Fibroblast of lung (primary cell): ENCODE measurements at regions not wholly inside any gene's neighbourhood (a gene's known extent, or its start where the extent isn't known, plus 50 kb on each side); places are given as distances from the start of the nearest gene placed in this dataset.

ENCODE experiments used
- DNase-seq, 2 donors: peaks; one replicate each; pipeline versions ENCODE4 v3.0.0 to v3.0.0-alpha.2; 2010; ENCODE audit warnings: low read depth in 2 of 2
- H2AFZ ChIP-seq: 2 replicates; pipeline ENCODE4 v1.5.1; 2012; ENCODE audit warnings: low read length, control low read depth, inconsistent platforms
- H3K27ac ChIP-seq: 2 replicates; pipeline ENCODE4 v1.5.1; 2011; ENCODE audit warnings: low read length, control low read depth; ENCODE audit not compliant: insufficient read depth
- H3K27me3 ChIP-seq: 2 replicates; pipeline ENCODE4 v1.5.1; 2011; ENCODE audit warnings: mild to moderate bottlenecking, low read length; ENCODE audit not compliant: control insufficient read depth, insufficient read depth
- H3K36me3 ChIP-seq: 2 replicates; pipeline ENCODE4 v1.5.1; 2011; ENCODE audit warnings: low read length; ENCODE audit not compliant: control insufficient read depth, insufficient read depth
- H3K4me1 ChIP-seq: 2 replicates; pipeline ENCODE4 v1.5.1; 2011; ENCODE audit warnings: low read length; ENCODE audit not compliant: control insufficient read depth, insufficient read depth; ENCODE audit errors: extremely low read depth
- H3K4me2 ChIP-seq: 2 replicates; pipeline ENCODE4 v1.5.1; 2011; ENCODE audit warnings: low read length, control low read depth; ENCODE audit not compliant: insufficient read depth; ENCODE audit errors: extremely low read depth
- H3K4me3 ChIP-seq, 4 experiments: fragments of 200-600 bp in 1 of 4; sonication (generic) in 1 of 4; replicated peaks in 1 of 4; 2 replicates each; pipeline ENCODE4 v1.5.1; 2011 to 2016; ENCODE audit warnings: low read length in 4 of 4, low read depth in 3 of 4, mild to moderate bottlenecking in 3 of 4, control low read depth in 2 of 4, inconsistent platforms in 1 of 4, mixed read lengths in 1 of 4; ENCODE audit not compliant: insufficient read depth in 1 of 4; ENCODE audit errors: control extremely low read depth in 1 of 4
- H3K79me2 ChIP-seq: 2 replicates; pipeline ENCODE4 v1.5.1; 2012; ENCODE audit warnings: mild to moderate bottlenecking, low read length, inconsistent platforms; ENCODE audit not compliant: control insufficient read depth, insufficient read depth
- H3K9ac ChIP-seq: 2 replicates; pipeline ENCODE4 v1.5.1; 2011; ENCODE audit warnings: mild to moderate bottlenecking, low read length, control low read depth; ENCODE audit not compliant: insufficient read depth
- H3K9me3 ChIP-seq: 2 replicates; pipeline ENCODE4 v1.5.1; 2012; ENCODE audit warnings: low read depth, low read length; ENCODE audit not compliant: control insufficient read depth, insufficient read depth
- H4K20me1 ChIP-seq: 2 replicates; pipeline ENCODE4 v1.5.1; 2011; ENCODE audit warnings: low read length; ENCODE audit not compliant: control insufficient read depth, insufficient read depth; ENCODE audit errors: extremely low read depth
- CTCF ChIP-seq, 2 donors: IDR thresholded peaks in 1 of 2; conservative IDR thresholded peaks in 1 of 2; 1 replicate in 1 of 2; 2 replicates in 1 of 2; pipeline ENCODE4 v1.5.1; 2011 to 2012; ENCODE audit warnings: low read length in 2 of 2, control low read depth in 1 of 2, inconsistent platforms in 1 of 2, low read depth in 1 of 2, mild to moderate bottlenecking in 1 of 2
- EZH2 ChIP-seq: IDR thresholded peaks from 2 replicates; pipeline ENCODE4 v1.5.1; 2012; ENCODE audit warnings: low read length, control low read depth, mild to moderate bottlenecking; ENCODE audit errors: missing control alignments

DNA sequence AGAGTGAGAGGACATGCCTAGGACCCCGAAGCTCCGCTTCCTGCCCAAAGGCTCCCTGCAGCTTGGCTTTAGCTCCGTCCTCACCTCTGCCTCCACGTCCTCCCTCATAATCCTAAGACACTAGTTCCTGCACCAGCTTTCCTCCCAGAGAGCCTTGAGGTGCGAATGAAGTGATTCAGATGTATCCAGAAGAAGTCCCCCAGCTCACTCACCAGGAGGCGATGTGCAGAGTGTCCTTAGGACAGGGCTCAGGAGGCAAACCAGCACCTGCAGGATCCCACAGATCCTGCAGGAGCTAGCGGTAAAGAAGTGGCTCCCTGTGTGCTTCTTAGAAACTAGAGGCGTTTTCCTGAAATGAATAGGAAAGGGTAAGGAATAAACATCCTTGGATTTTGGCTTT is 109.7 kb downstream of the HSPH1 start:
- TF ChIP-seq EZH2 (no peak), CTCF (conservative IDR thresholded peaks at IDR 0.05 in 1 of 2, IDR thresholded peaks at IDR 0.05 in 1 of 2; ENCODE audit: low read depth in 1 of 2, low read length in 2 of 2) (peak in 1 of 2 donors; percentile 9)
- Histone ChIP-seq H3K4me1 (peaks cover 5% of the 10 kb centered on the region), H3K79me2 (no peaks in the 10 kb centered on the region), H2AFZ (no peak overlapping the region), H3K9me3 (no peaks in the 10 kb centered on the region), H3K4me3 (no peak overlapping the region), H3K27me3 (no peaks in the 10 kb centered on the region), H3K4me2 (no peak overlapping the region), H4K20me1 (no peaks in the 10 kb centered on the region), H3K27ac (no peak overlapping the region), H3K36me3 (no peaks in the 10 kb centered on the region), H3K9ac (no peak overlapping the region)
- no peak for DNase-seq

DNA sequence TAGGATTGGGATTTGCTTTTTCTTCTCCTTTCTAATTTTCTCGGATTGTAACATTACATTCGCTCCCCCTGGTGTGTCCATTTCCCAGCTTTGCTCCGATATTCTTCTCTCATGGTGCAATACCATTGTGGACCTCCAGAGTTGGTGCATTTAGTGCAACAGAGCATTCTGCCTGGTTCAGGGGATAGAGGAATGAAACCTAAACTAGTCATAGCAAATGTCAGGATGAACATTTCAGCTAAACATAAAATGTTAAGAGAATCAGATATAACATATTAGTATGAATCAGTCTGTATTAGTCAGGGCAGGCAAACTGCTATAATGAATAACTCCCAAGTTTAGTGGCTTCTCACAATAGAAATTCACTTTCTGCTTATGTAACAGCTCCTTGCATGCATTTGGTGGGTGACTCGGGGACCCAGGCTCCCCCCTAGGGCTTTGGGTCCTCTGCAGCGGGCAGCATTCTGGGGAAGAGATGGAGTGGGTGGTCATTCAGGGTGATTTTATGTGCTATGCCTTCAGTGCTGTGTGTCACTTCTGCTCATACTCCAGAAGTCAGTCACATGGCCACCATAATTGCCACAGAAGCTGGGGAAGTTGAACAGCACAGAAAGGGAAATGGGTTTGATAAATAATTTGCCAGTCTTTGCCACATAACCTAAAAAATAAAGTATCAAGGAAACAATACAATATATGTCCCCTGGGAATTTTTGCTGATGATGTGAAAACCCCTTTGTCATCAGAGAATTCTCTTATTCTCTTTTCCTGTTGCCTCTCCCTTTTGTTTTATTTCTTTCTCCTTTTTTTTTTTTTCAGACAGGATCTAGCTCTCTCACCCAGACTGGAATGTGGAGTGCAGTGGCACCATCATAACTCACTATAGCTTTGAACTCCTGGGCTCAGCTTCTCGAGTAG is 111.0 kb downstream of the HSPH1 start:
- Histone ChIP-seq H3K27me3 (no peaks in the 10 kb centered on the region), H3K9ac (no peak overlapping the region), H3K36me3 (no peaks in the 10 kb centered on the region), H3K4me1 (peaks cover 15% of the 10 kb centered on the region), H3K79me2 (no peaks in the 10 kb centered on the region), H2AFZ (no peak overlapping the region), H3K27ac (no peak overlapping the region), H3K9me3 (no peaks in the 10 kb centered on the region), H3K4me3 (no peak overlapping the region), H4K20me1 (no peaks in the 10 kb centered on the region), H3K4me2 (no peak overlapping the region)
- TF ChIP-seq EZH2 (no peak), CTCF (conservative IDR thresholded peaks at IDR 0.05 in 1 of 2, IDR thresholded peaks at IDR 0.05 in 1 of 2; ENCODE audit: low read depth in 1 of 2, low read length in 2 of 2) (peak; percentile 12 to 41)
- no peak for DNase-seq

DNA sequence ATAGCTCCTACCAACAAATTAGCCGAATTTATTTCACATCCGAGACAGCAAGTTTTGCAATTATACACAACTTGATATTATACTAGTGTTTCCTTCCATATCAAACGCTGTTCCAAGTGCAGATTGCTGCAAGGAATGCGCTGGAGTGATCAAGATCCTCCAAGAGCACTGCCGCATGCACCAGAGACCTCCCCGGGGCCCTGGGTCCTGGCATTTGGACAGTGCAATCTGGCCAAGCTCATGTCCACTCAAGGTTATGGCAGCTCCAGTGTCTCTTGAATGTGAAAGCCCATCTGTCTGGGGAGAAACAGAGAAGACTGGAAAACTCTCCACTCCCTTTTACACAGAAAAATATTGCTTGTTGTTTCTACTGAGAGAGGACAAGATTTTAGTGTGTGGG is 111.9 kb downstream of the HSPH1 start:
- TF ChIP-seq CTCF (conservative IDR thresholded peaks at IDR 0.05 in 1 of 2, IDR thresholded peaks at IDR 0.05 in 1 of 2; ENCODE audit: low read depth in 1 of 2, low read length in 2 of 2): no peak
- TF ChIP-seq EZH2: no peak
- H3K27ac ChIP-seq: no peak overlapping the region

More for the DNA sequence above, 111.9 kb downstream of the HSPH1 start:
- Histone ChIP-seq H3K4me1 (peaks cover 23% of the 10 kb centered on the region), H3K36me3 (no peaks in the 10 kb centered on the region), H3K4me3 (no peak overlapping the region), H3K79me2 (no peaks in the 10 kb centered on the region), H3K9me3 (no peaks in the 10 kb centered on the region), H3K4me2 (no peak overlapping the region), H3K27me3 (no peaks in the 10 kb centered on the region), H2AFZ (no peak overlapping the region), H3K9ac (no peak overlapping the region), H4K20me1 (no peaks in the 10 kb centered on the region)
- DNase-seq: no peak
